CD4-positive, alpha-beta T cell treated with Interleukin-2 at 100 ng/mL for 4 hours (primary cell): ENCODE measurements at regions not wholly inside any gene's neighbourhood (a gene's known extent, or its start where the extent isn't known, plus 50 kb on each side); places are given as distances from the start of the nearest gene placed in this dataset.

Experiments used
- DNase-seq: peaks from one replicate; pipeline ENCODE4 v3.0.0-alpha.2; 2020; ENCODE audit warnings: low spot score

DNA sequence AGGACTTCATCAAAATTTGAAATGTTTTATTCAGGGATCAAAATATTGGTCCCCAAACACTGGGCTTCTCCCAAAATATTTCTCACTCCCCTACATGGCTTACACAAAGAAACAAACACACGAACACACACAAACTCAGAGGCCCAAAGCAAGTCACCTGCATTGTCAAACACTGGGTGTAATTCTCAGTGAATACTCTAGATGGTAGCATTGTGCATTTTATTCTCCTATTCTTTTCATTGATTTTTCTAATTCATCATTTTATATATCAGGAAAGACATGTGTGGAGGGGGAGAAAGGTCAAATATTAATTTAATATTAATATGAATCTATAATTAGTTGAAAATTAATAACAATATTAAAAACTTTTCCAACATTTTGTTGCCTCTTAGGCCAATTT, 72.3 kb upstream of the TNMD start:
- DNase-seq: peak; percentile 22

DNA sequence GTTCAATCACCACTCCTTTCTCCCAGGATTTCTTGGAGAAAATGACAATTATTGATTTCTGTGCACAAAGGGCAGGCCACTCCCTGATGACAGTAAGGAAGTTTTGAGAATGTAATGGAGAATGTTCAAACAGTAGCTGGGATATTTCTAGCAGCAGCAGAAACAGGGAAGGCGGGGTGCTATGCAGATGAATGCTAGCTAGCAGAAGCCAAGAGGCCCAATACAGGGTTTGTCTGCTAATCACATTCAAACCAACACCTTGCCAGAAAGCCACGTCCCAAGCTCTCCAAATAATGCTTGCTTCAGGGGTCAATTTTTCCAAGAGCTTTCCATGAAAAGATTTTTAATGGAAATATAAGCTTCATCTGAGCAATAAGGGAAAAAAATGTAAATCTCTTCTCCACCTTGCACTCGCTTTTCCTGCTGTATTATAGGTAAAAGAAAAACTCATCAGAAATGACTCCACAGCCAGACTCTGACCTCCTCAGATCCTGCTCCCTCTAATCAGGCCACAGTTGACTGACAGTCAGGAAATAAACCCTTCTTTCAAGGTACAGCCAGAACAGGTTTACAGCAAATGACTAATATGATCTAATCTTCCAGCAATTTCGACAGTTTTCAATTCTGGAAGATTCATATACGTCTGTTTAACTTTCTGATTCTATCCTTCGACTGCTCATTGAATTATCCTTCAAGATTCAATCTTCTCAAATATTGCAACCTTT, 84.7 kb upstream of the PCDH19 start:
- DNase-seq: no peak

DNA sequence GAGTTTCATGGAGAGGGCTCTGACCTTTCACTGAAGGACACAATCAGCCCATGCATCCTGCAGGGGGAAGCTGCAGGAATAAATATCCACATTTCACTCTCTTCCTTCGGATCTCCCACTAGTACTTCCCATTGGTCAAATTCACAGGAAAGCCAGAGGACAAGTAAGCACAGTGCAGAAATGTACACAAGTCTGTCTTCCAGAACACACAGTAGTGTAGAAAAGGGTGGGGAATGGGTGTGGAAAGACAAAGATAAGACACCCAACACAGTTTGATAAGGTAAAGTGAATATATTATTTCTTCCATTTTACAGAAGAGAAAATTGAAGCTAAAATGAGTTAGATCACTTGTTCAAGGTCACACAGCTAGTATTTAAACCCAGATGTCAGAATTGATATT, 81.1 kb upstream of the PCDH19 start:
- DNase-seq: no peak

DNA sequence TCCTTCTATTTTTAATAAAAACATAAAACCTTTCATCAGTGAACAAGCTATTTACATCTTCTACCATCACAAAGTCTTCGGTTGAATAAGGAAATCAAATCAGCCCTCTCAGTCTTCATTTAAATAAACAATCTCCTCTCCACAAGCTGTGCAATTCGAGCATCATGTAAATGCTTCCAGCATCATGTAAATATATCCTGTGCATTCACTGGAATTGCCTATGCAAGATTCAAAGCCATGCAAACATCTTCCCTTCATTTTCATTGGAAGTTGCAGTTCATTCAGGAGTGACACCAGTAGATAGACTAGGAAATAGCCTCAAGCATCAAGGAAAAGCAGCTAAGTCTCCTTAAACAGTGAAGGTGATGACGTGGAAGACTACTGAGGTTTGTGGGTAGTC, 77.7 kb upstream of the PCDH19 start:
- no peak for DNase-seq

DNA sequence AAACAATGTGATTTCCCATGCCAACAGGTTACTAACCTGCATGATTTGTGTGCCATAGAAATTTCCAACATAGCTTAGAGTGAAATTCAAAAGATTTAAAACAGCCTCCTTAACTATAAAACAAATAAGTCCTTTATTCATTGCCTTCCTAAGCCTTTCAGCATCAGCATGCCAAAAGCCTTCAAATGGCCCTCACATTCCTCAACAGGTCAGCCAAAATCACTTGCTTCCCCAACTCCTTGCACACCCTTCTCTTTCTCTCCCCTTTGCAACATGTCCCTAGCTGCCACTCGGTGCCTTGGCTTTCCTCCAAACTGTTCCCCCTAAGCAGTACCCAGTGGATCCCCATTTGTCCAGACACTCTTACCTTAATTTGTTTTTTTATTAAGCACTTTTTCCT, 74.9 kb upstream of the PCDH19 start:
- DNase-seq: no peak

DNA sequence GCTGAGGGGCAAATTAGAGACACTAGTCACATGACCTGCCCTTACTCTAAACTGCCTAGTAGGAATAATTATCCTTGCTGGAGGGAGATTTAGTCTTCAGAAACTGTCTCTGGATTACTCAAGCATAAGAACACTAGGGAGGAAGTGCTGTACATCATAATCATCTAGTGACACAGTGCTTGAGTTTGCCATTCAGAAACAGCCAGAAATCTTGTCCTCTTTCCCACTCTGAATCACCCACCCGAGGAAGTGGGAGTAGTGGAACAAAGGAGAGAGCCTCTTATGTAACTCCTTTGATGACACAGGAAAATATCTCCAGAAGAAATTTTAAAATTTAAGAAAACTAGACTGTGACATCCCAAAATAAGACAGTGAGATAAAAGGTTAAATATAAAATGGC, 69.3 kb upstream of the PCDH19 start:
- no peak for DNase-seq

DNA sequence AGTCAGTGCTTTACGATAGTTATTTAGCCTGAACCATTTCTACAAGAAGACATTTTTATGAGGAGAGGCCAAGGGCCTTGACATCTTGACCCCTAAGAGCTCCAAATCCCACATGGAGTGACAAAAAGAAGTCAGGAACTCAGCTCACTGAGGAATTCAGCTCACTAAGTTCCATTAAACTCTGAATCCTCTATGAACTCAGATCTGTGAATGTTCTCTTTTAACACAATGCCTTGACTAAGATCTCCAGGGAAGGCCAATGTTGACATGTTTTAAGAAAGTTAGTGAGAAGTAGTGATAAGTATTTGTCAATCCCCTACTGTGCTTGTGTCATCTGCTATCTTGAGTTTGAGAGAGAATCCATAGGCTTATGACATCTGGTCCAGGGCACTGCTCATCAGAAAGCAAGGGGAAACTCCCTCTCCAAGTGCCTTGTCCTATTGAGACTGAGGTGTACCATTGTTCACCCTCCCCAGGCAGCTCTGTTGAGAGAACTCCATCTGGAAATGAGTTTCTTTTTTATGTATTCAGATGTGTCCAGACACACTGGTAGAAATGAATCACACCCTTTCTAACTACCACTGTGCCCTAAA, 68.7 kb upstream of the PCDH19 start:
- DNase-seq: no peak

DNA sequence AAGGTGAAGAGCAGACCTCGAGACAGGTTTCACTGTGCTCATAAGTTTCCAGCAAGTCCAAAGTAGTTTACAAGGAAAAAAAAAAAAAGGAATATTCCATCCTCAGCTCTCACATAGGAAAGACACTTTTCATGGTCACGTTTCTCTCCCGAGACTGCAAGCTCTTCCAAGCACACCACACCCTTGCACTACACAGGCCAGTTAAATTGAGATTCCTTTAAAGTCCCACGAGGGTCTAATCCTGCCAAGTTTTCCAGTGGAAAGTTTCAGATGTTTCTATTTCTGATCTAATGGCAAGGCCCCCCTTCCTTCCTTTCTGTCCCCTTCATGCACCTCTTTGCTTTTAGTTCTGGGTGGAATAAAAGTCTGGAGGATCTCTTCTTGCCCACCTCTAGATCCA, 67.9 kb upstream of the PCDH19 start:
- DNase-seq: no peak

DNA sequence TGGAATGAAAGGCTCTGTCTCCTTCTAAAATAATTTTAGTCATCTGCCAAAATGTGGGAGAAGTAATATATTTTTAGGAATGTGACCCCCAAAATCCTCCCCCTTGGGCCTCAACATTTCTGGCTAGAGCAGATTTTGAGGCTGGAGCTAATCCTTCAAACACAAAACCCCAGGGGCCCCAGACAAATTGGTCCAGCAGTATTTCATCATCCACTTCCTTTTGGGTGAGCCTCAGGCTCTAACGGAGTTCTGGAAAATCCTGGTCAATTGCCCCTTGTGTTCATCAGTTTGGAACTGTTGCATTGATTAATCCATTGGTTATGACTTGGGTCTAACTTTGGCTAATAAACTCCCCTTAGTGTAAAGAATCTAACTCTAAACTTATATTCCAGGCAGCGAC, 67.4 kb upstream of the PCDH19 start:
- no peak for DNase-seq
